GM12878 (cell line): ENCODE measurements at regions not wholly inside any gene's neighbourhood (a gene's known extent, or its start where the extent isn't known, plus 50 kb on each side); places are given as distances from the start of the nearest gene placed in this dataset.

Experiments
- ATAC-seq: fragments of 200-7000 bp; cut with Tn5 transposase; 3 replicates; pipeline ENCODE4 v1.9.1; 2020; ENCODE audit warnings: mild to moderate bottlenecking, moderate library complexity
- BruUV-seq: library from RNA; stranded (reverse); fragments of 400-500 nt; replicated peaks from 2 replicates; lab custom pipeline; 2021; lab: Mats Ljungman, UMichigan
- CTCF ChIA-PET: fragments of 300-600 bp; sonication (Branson Sonifier 250); formaldehyde crosslinking; extraction: SDS; loops from one replicate; lab custom pipeline; 2021; ENCODE audit warnings: inconsistent platforms; lab: Yijun Ruan, JAX
- POLR2A ChIA-PET: fragments of 350-600 bp; formaldehyde crosslinking; extraction: SDS; loops from one replicate; lab custom pipeline; 2021; ENCODE audit warnings: inconsistent platforms; lab: Charles Lee
- RAD21 ChIA-PET: fragments of 300-600 bp; sonication (Branson Sonifier 250); formaldehyde crosslinking; loops from one replicate; lab custom pipeline; 2023; ENCODE audit warnings: antibody characterized with exemption; ENCODE audit not compliant: unreplicated experiment; lab: Charles Lee
- SMC1A ChIA-PET: fragments of 300-600 bp; sonication (Branson Sonifier 250); formaldehyde crosslinking; loops from one replicate; lab custom pipeline; 2023; ENCODE audit not compliant: unreplicated experiment, uncharacterized antibody; lab: Charles Lee
- DNase-seq: peaks from one replicate; pipeline ENCODE4 v3.0.0-alpha.2; 2011; ENCODE audit warnings: low read depth, low spot score
- FAIRE-seq: peaks from 3 replicates; lab custom pipeline; 2011; peaks lifted over from hg19 to GRCh38; lab: Jason Lieb, UNC
- H2AFZ ChIP-seq: 2 replicates; pipeline ENCODE4 v1.6.0; 2011; ENCODE audit warnings: low read depth, low read length, control low read depth; ENCODE audit not compliant: control insufficient read depth
- H3K27ac ChIP-seq: 2 replicates; pipeline ENCODE4 v1.5.1; 2011; ENCODE audit warnings: control low read depth; ENCODE audit not compliant: control insufficient read depth, insufficient read depth
- H3K27me3 ChIP-seq, 2 experiments: replicated peaks in 1 of 2; 2 replicates each; pipeline versions ENCODE4 v1.6.0 to v1.6.1; 2011; ENCODE audit warnings: low read length in 1 of 2; ENCODE audit not compliant: control insufficient read depth in 2 of 2, insufficient read depth in 2 of 2
- H3K36me3 ChIP-seq, 2 experiments: 2 replicates each; pipeline ENCODE4 v1.5.1; 2011; ENCODE audit warnings: low read length in 1 of 2; ENCODE audit not compliant: control insufficient read depth in 2 of 2, insufficient read depth in 2 of 2
- H3K4me1 ChIP-seq: 2 replicates; pipeline ENCODE4 v1.6.1; 2011; ENCODE audit warnings: mild to moderate bottlenecking, low read length, moderate library complexity, mixed read lengths; ENCODE audit not compliant: control insufficient read depth, insufficient read depth
- H3K4me2 ChIP-seq: 2 replicates; pipeline ENCODE4 v1.6.0; 2011; ENCODE audit warnings: control low read depth; ENCODE audit not compliant: control insufficient read depth, insufficient read depth
- H3K4me3 ChIP-seq: fragments of 200-600 bp; sonication (generic); 2 replicates; pipeline ENCODE4 v1.5.1; 2016
- H3K79me2 ChIP-seq: 2 replicates; pipeline ENCODE4 v1.6.0; 2011; ENCODE audit warnings: low read length; ENCODE audit not compliant: control insufficient read depth, insufficient read depth
- H3K9ac ChIP-seq: 2 replicates; pipeline ENCODE4 v1.8.0; 2011; ENCODE audit warnings: low read length, control low read depth, mixed read lengths; ENCODE audit not compliant: control insufficient read depth, insufficient read depth
- H3K9me3 ChIP-seq: replicated peaks from 3 replicates; pipeline ENCODE4 v1.5.1; 2011; ENCODE audit warnings: mild to moderate bottlenecking, low read length; ENCODE audit not compliant: control insufficient read depth, insufficient read depth
- H4K20me1 ChIP-seq: 2 replicates; pipeline ENCODE4 v1.6.0; 2011; ENCODE audit not compliant: control insufficient read depth, insufficient read depth
- PML ChIP-seq: IDR thresholded peaks from 2 replicates; pipeline ENCODE4 v1.6.1; 2012; ENCODE audit warnings: low read length, inconsistent platforms
- WGBS: methylation state at CpG from one replicate; pipeline ENCODE4 v1.1.6; 2016; ENCODE audit warnings: low lambda C conversion rate; ENCODE audit not compliant: insufficient replicate concordance, insufficient coverage; ENCODE audit errors: missing lambda C conversion rate; 5-methylcytosine and 5-hydroxymethylcytosine counted together
- in situ Hi-C: fragments of 300-500 bp; cut with MboI; formaldehyde crosslinking; loops from 9 replicates; pipeline ENCODE4 v1.14.3; 2018; ENCODE audit warnings: mixed read lengths
- intact Hi-C: fragments of 100-400 bp; cut with micrococcal nuclease; formaldehyde crosslinking; loops from one replicate; pipeline ENCODE4 v1.14.2; 2022; ENCODE audit not compliant: unreplicated experiment
- TF ChIP-seq, protein P1 (sequence below): IDR thresholded peaks from 2 replicates; pipeline ENCODE4 v1.6.1; 2012; ENCODE audit warnings: low read depth, low read length, improper control_type of control experiment
- TF ChIP-seq, protein P2 (sequence below): fragments of 450-650 bp; formaldehyde crosslinking; IDR thresholded peaks from 2 replicates; pipeline ENCODE4 v1.5.0; 2022; ENCODE audit warnings: mild to moderate bottlenecking, missing genetic modification characterization

DNA sequence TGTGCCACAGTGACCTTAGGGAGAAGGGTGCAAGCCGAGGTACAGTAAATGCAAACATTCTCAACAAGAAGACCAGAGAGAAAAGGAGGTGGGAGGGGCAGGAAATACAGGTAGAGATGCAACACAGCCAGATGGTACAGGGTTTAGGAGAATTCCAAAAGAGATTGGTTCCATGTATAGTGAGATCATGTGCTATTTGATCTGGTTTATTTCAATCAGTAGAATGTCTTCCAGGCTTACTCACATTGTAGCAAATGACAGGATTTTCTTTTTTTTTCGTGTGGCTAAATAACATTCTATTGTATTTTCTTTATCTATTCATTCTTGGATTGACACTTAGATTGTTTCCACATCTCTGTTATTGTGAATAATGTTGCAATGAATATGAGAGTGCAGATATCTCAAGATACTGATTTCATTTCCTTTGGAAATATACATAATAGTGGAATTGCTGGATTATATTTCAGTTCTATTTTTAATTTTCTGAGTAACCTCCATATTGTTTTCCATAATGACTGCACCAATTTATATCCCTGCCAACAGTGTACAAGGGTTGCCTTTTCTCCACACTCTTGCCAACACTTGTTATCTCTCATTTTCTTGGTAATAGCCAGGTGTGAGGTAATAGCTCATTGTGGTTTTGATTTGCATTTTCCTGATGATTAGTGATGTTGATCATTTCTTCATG lies 107.8 kb upstream of the GAS1 start:
- no TSS peak for BruUV-seq
- intact Hi-C loops: no loop called here
- Histone ChIP-seq H4K20me1 (no peaks in the 10 kb centered on the region), H3K4me3 (no peak overlapping the region), H3K4me1 (no peaks in the 10 kb centered on the region), H3K4me2 (no peak overlapping the region), H3K27me3 (no peaks in the 10 kb centered on the region)
- ChIA-PET RAD21 (no interaction called here), POLR2A (no interaction called here)
- ATAC-seq (no peak), FAIRE-seq (no peak)
- 0% methylated on average over 2 of the region's 2 CpGs for WGBS
- no peak for TF ChIP-seq PML
- TF ChIP-seq, protein P1, sequence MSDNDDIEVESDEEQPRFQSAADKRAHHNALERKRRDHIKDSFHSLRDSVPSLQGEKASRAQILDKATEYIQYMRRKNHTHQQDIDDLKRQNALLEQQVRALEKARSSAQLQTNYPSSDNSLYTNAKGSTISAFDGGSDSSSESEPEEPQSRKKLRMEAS: no peak
- TF ChIP-seq, protein P2, sequence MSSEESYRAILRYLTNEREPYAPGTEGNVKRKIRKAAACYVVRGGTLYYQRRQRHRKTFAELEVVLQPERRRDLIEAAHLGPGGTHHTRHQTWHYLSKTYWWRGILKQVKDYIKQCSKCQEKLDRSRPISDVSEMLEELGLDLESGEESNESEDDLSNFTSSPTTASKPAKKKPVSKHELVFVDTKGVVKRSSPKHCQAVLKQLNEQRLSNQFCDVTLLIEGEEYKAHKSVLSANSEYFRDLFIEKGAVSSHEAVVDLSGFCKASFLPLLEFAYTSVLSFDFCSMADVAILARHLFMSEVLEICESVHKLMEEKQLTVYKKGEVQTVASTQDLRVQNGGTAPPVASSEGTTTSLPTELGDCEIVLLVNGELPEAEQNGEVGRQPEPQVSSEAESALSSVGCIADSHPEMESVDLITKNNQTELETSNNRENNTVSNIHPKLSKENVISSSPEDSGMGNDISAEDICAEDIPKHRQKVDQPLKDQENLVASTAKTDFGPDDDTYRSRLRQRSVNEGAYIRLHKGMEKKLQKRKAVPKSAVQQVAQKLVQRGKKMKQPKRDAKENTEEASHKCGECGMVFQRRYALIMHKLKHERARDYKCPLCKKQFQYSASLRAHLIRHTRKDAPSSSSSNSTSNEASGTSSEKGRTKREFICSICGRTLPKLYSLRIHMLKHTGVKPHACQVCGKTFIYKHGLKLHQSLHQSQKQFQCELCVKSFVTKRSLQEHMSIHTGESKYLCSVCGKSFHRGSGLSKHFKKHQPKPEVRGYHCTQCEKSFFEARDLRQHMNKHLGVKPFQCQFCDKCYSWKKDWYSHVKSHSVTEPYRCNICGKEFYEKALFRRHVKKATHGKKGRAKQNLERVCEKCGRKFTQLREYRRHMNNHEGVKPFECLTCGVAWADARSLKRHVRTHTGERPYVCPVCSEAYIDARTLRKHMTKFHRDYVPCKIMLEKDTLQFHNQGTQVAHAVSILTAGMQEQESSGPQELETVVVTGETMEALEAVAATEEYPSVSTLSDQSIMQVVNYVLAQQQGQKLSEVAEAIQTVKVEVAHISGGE (CRISPR knock-in tag): no peak
- TF ChIP-seq, all 136 proteins: peak for 0
- CTCF ChIA-PET: no interaction called here
- Histone ChIP-seq H3K27ac (no peak overlapping the region), H2AFZ (no peak overlapping the region), H3K9ac (no peak overlapping the region), H3K36me3 (no peaks in the 10 kb centered on the region), H3K79me2 (no peaks in the 10 kb centered on the region), H3K9me3 (no peaks in the 10 kb centered on the region)
- in situ Hi-C loops: no loop called here
- SMC1A ChIA-PET: interaction anchor here (0.6 kb wide), 1 partner anchor 243 kb away, joined by 3 read pairs; no protein-coding TSS in a partner anchor
- no peak for DNase-seq
